Osteocyte (in vitro differentiated cells): ENCODE measurements at regions not wholly inside any gene's neighbourhood (a gene's known extent, or its start where the extent isn't known, plus 50 kb on each side); places are given as distances from the start of the nearest gene placed in this dataset.

Experiments
- DNase-seq: peaks from one replicate; pipeline ENCODE4 v3.0.0; 2021; ENCODE audit warnings: mixed read lengths; ENCODE audit not compliant: unreplicated experiment; ENCODE audit errors: extremely low spot score
- H3K27ac Mint-ChIP-seq: one replicate; pipeline ENCODE4 v1.8.0; 2021; ENCODE audit warnings: mild to moderate bottlenecking, mixed read lengths; ENCODE audit not compliant: unreplicated experiment
- H3K27me3 Mint-ChIP-seq: one replicate; pipeline ENCODE4 v1.8.0; 2021; ENCODE audit warnings: mixed read lengths; ENCODE audit not compliant: unreplicated experiment
- H3K36me3 Mint-ChIP-seq: one replicate; pipeline ENCODE4 v1.8.0; 2021; ENCODE audit warnings: mixed read lengths; ENCODE audit not compliant: unreplicated experiment
- H3K4me1 Mint-ChIP-seq: one replicate; pipeline ENCODE4 v1.8.0; 2021; ENCODE audit warnings: mixed read lengths; ENCODE audit not compliant: unreplicated experiment
- H3K4me3 Mint-ChIP-seq: one replicate; pipeline ENCODE4 v1.8.0; 2021; ENCODE audit warnings: mild to moderate bottlenecking, moderate library complexity, mixed read lengths; ENCODE audit not compliant: unreplicated experiment
- H3K9me3 Mint-ChIP-seq: one replicate; pipeline ENCODE4 v1.8.0; 2021; ENCODE audit warnings: mixed read lengths; ENCODE audit not compliant: unreplicated experiment
- CTCF ChIP-seq: fragments of 200-600 bp; sonication (generic); IDR thresholded peaks from 2 replicates; pipeline ENCODE4 v1.5.0; 2021; ENCODE audit warnings: antibody characterized with exemption, mild to moderate bottlenecking, moderate library complexity

- peaks cover 2% of the 10 kb centered on the region for H3K27me3 Mint-ChIP-seq
- H3K4me1 Mint-ChIP-seq = no peaks in the 10 kb centered on the region
- TF ChIP-seq CTCF = no peak
- no peak overlapping the region for H3K4me3 Mint-ChIP-seq
- H3K27ac Mint-ChIP-seq = no peak overlapping the region
- no peaks in the 10 kb centered on the region for H3K36me3 Mint-ChIP-seq
- no peaks in the 10 kb centered on the region for H3K9me3 Mint-ChIP-seq
- DNase-seq = no peak
Observed at GRCh38 chr1:11400567-11400966, 78.4 kb upstream of the DISP3 start.

GRCh38 chr1:11406845-11407244, 72.1 kb upstream of the DISP3 start:
- H3K27ac Mint-ChIP-seq = no peak overlapping the region
- H3K27me3 Mint-ChIP-seq = no peaks in the 10 kb centered on the region
- no peaks in the 10 kb centered on the region for H3K4me1 Mint-ChIP-seq
- no peaks in the 10 kb centered on the region for H3K36me3 Mint-ChIP-seq
- no peak for TF ChIP-seq CTCF
- DNase-seq = no peak
- no peaks in the 10 kb centered on the region for H3K9me3 Mint-ChIP-seq
- H3K4me3 Mint-ChIP-seq = no peak overlapping the region

- Mint-ChIP-seq H3K36me3 (no peaks in the 10 kb centered on the region), H3K27ac (no peak overlapping the region), H3K27me3 (no peaks in the 10 kb centered on the region), H3K4me3 (no peak overlapping the region), H3K4me1 (no peaks in the 10 kb centered on the region), H3K9me3 (no peaks in the 10 kb centered on the region)
- DNase-seq = no peak
- no peak for TF ChIP-seq CTCF
Observed at GRCh38 chr1:11407301-11407994, 71.5 kb upstream of the DISP3 start.

GRCh38 chr1:11412141-11412540, 66.8 kb upstream of the DISP3 start:
- Mint-ChIP-seq H3K4me3 (no peak overlapping the region), H3K27ac (no peak overlapping the region), H3K27me3 (peaks cover 2% of the 10 kb centered on the region), H3K36me3 (no peaks in the 10 kb centered on the region), H3K4me1 (no peaks in the 10 kb centered on the region), H3K9me3 (no peaks in the 10 kb centered on the region)
- no peak for DNase-seq
- TF ChIP-seq CTCF = no peak

GRCh38 chr1:11413986-11414391, 65.0 kb upstream of the DISP3 start:
- Mint-ChIP-seq H3K9me3 (no peaks in the 10 kb centered on the region), H3K36me3 (no peaks in the 10 kb centered on the region), H3K27me3 (peaks cover 2% of the 10 kb centered on the region), H3K4me1 (no peaks in the 10 kb centered on the region), H3K4me3 (no peak overlapping the region), H3K27ac (no peak overlapping the region)
- no peak for TF ChIP-seq CTCF
- DNase-seq = no peak
